Right atrium auricular region (tissue), 2 donors: ENCODE measurements at regions not wholly inside any gene's neighbourhood (a gene's known extent, or its start where the extent isn't known, plus 50 kb on each side); places are given as distances from the start of the nearest gene placed in this dataset.

Experiments
- DNase-seq: peaks from one replicate; pipeline ENCODE4 v3.0.0-alpha.2; 2019; ENCODE audit warnings: low spot score
- H3K27ac ChIP-seq, 2 donors: fragments of 200-600 bp; sonication (generic); 1 replicate in 1 of 2; 2 replicates in 1 of 2; pipeline ENCODE4 v1.5.1; 2016 to 2019
- H3K27me3 ChIP-seq, 2 donors: fragments of 200-600 bp; sonication (generic); one replicate each; pipeline versions ENCODE4 v1.5.1 to v1.6.0; 2017 to 2019
- H3K36me3 ChIP-seq: fragments of 200-600 bp; sonication (generic); one replicate; pipeline ENCODE4 v1.5.1; 2016
- H3K4me1 ChIP-seq, 2 donors: fragments of 200-600 bp; sonication (generic); one replicate each; pipeline versions ENCODE4 v1.5.1 to v1.6.0; 2017 to 2019
- H3K4me3 ChIP-seq, 2 donors: fragments of 200-600 bp; sonication (generic); 1 replicate in 1 of 2; 2 replicates in 1 of 2; pipeline ENCODE4 v1.5.1; 2017 to 2019; ENCODE audit warnings: mild to moderate bottlenecking in 1 of 2, moderate library complexity in 1 of 2
- H3K9me3 ChIP-seq, 2 donors: fragments of 200-600 bp; sonication (generic); one replicate each; pipeline ENCODE4 v1.5.1; 2019
- CTCF ChIP-seq, 2 donors: fragments of 200-600 bp; sonication (generic); IDR thresholded peaks; one replicate each; pipeline ENCODE4 v1.5.1; 2019; ENCODE audit warnings: antibody characterized with exemption in 2 of 2

GRCh38 chrX:129161108-129161507 is 362.2 kb downstream of the SMARCA1 start:
- no peak for DNase-seq
- no peak for TF ChIP-seq CTCF (IDR thresholded peaks at IDR 0.05)
- Histone ChIP-seq H3K36me3 (no peaks in the 10 kb centered on the region), H3K4me3 (no peak overlapping the region), H3K4me1 (no peaks in the 10 kb centered on the region), H3K27me3 (peaks cover 0 to 2% of the 10 kb centered on the region in 2 donors), H3K9me3 (peaks cover 0 to 10% of the 10 kb centered on the region in 2 donors), H3K27ac (no peak overlapping the region)

GRCh38 chrX:129158505-129158904 is 364.8 kb downstream of the SMARCA1 start:
- H3K36me3 ChIP-seq = no peaks in the 10 kb centered on the region
- no peak for TF ChIP-seq CTCF (IDR thresholded peaks at IDR 0.05)
- DNase-seq = no peak

GRCh38 chrX:129145840-129146272 is 377.4 kb downstream of the SMARCA1 start:
- Histone ChIP-seq H3K9me3 (no peaks in the 10 kb centered on the region), H3K36me3 (no peaks in the 10 kb centered on the region), H3K4me1 (no peaks in the 10 kb centered on the region), H3K27me3 (no peaks in the 10 kb centered on the region), H3K4me3 (no peak overlapping the region), H3K27ac (no peak overlapping the region)
- no peak for TF ChIP-seq CTCF (IDR thresholded peaks at IDR 0.05)
- DNase-seq = no peak

More at GRCh38 chrX:129158505-129158904, 364.8 kb downstream of the SMARCA1 start:
- no peak overlapping the region for H3K4me3 ChIP-seq
- peaks cover 0 to 10% of the 10 kb centered on the region in 2 donors for H3K9me3 ChIP-seq
- no peaks in the 10 kb centered on the region for H3K4me1 ChIP-seq
- no peak overlapping the region for H3K27ac ChIP-seq
- H3K27me3 ChIP-seq = peaks cover 0 to 2% of the 10 kb centered on the region in 2 donors

GRCh38 chrX:129145385-129145784 is 377.9 kb downstream of the SMARCA1 start:
- Histone ChIP-seq H3K27ac (no peak overlapping the region), H3K4me1 (no peaks in the 10 kb centered on the region), H3K27me3 (no peaks in the 10 kb centered on the region), H3K9me3 (no peaks in the 10 kb centered on the region), H3K36me3 (no peaks in the 10 kb centered on the region), H3K4me3 (no peak overlapping the region)
- TF ChIP-seq CTCF (IDR thresholded peaks at IDR 0.05) = no peak
- DNase-seq = no peak

GRCh38 chrX:129144172-129145038 is 378.9 kb downstream of the SMARCA1 start:
- no peaks in the 10 kb centered on the region for H3K9me3 ChIP-seq
- no peak overlapping the region for H3K4me3 ChIP-seq
- no peak for TF ChIP-seq CTCF (IDR thresholded peaks at IDR 0.05)
- no peaks in the 10 kb centered on the region for H3K36me3 ChIP-seq
- DNase-seq = no peak
- H3K27me3 ChIP-seq = no peaks in the 10 kb centered on the region
- no peaks in the 10 kb centered on the region for H3K4me1 ChIP-seq
- H3K27ac ChIP-seq = no peak overlapping the region
